HK-2 (cell line): ENCODE measurements at regions not wholly inside any gene's neighbourhood (a gene's known extent, or its start where the extent isn't known, plus 50 kb on each side); places are given as distances from the start of the nearest gene placed in this dataset.
"Not testable (repeated sequence)": the region's sequence is repeated elsewhere in the genome, so short reads cannot be mapped to it uniquely, and the experiment has no call there.

ENCODE experiments used
- DNase-seq: peaks from one replicate; pipeline ENCODE4 v3.0.0-alpha.2; 2018; ENCODE audit not compliant: unreplicated experiment

- DNase-seq: no peak
Observed at GRCh38 chr3:160047876-160048275, 59.2 kb downstream of the IL12A start.

GRCh38 chr3:160049038-160049437 is 60.4 kb downstream of the IL12A start:
- DNase-seq: no peak

GRCh38 chr3:160049565-160049964 is 60.9 kb downstream of the IL12A start:
- no peak for DNase-seq

GRCh38 chr3:160049988-160050387 is 61.4 kb downstream of the IL12A start:
- DNase-seq: no peak

- DNase-seq: no peak
Observed at GRCh38 chr3:160052385-160053047, 63.9 kb downstream of the IL12A start.

GRCh38 chr3:160053048-160053391 is 64.4 kb downstream of the IL12A start:
- DNase-seq: no peak

- DNase-seq: not testable (repeated sequence)
Observed at GRCh38 chr3:160054862-160055261, 66.2 kb downstream of the IL12A start.

GRCh38 chr3:160055659-160056058 is 67.0 kb downstream of the IL12A start:
- DNase-seq: no peak

GRCh38 chr3:160057331-160057730 is 68.7 kb downstream of the IL12A start:
- DNase-seq: no peak

- DNase-seq: no peak
Observed at GRCh38 chr3:160060409-160061027, 71.9 kb downstream of the IL12A start.

GRCh38 chr3:160061525-160061924 is 72.9 kb downstream of the IL12A start:
- no peak for DNase-seq

GRCh38 chr3:160065282-160065681 is 76.6 kb downstream of the IL12A start:
- DNase-seq: no peak

- DNase-seq: no peak
Observed at GRCh38 chr3:160065786-160066185, 77.2 kb downstream of the IL12A start.

- DNase-seq: no peak
Observed at GRCh38 chr3:160069986-160070385, 81.4 kb downstream of the IL12A start.

- no peak for DNase-seq
Observed at GRCh38 chr3:160076519-160076918, 87.9 kb downstream of the IL12A start.

GRCh38 chr3:160078533-160078932 is 89.9 kb downstream of the IL12A start:
- DNase-seq: no peak

- DNase-seq: no peak
Observed at GRCh38 chr3:160081958-160082533, 93.4 kb downstream of the IL12A start.

- DNase-seq: no peak
Observed at GRCh38 chr3:160084998-160085397, 96.4 kb downstream of the IL12A start.

GRCh38 chr3:160088492-160089137 is 100.0 kb downstream of the IL12A start:
- DNase-seq: no peak

- no peak for DNase-seq
Observed at GRCh38 chr3:160090653-160091052, 102.0 kb downstream of the IL12A start.

- DNase-seq: no peak
Observed at GRCh38 chr3:160091441-160091840, 102.8 kb downstream of the IL12A start.

- DNase-seq: no peak
Observed at GRCh38 chr3:160092760-160093159, 104.1 kb downstream of the IL12A start.

- no peak for DNase-seq
Observed at GRCh38 chr3:160094562-160094961, 105.9 kb downstream of the IL12A start.
